Erythroblast (primary cell): ENCODE measurements at regions not wholly inside any gene's neighbourhood (a gene's known extent, or its start where the extent isn't known, plus 50 kb on each side); places are given as distances from the start of the nearest gene placed in this dataset.

Experiments
- GATA1 ChIP-seq: IDR thresholded peaks from 2 replicates; pipeline ENCODE4 v1.6.1; 2011; ENCODE audit warnings: low read depth, mild to moderate bottlenecking, control low read depth, low read length, moderate library complexity
- POLR2A ChIP-seq: IDR thresholded peaks from 2 replicates; pipeline ENCODE4 v1.6.1; 2011; ENCODE audit warnings: mild to moderate bottlenecking, low read length

GRCh38 chr1:238562341-238562740, 671.6 kb upstream of the ZP4 start:
- TF ChIP-seq POLR2A (no peak), GATA1 (no peak)
